H1 (cell line): ENCODE measurements at regions not wholly inside any gene's neighbourhood (a gene's known extent, or its start where the extent isn't known, plus 50 kb on each side); places are given as distances from the start of the nearest gene placed in this dataset.

ENCODE experiments used
- CTCF ChIA-PET: fragments of 300-600 bp; sonication (Branson Sonifier 250); formaldehyde crosslinking; loops from one replicate; lab custom pipeline; 2021; ENCODE audit not compliant: partially characterized antibody; lab: Charles Lee
- POLR2A ChIA-PET: fragments of 300-600 bp; sonication (Branson Sonifier 250); formaldehyde crosslinking; loops from one replicate; lab custom pipeline; 2021; ENCODE audit warnings: inconsistent platforms; ENCODE audit not compliant: partially characterized antibody; lab: Charles Lee
- DNase-seq, 2 experiments: peaks; one replicate each; pipeline versions ENCODE4 v3.0.0 to v3.0.0-alpha.2; 2010 to 2022; ENCODE audit warnings: low spot score in 2 of 2, low read depth in 1 of 2, mixed read lengths in 1 of 2
- FAIRE-seq: peaks from 2 replicates; lab custom pipeline; 2011; peaks lifted over from hg19 to GRCh38; lab: Jason Lieb, UNC
- H2AFZ ChIP-seq: 2 replicates; pipeline ENCODE4 v1.8.1; 2012; ENCODE audit warnings: low read length, inconsistent platforms
- H2AK5ac ChIP-seq: 2 replicates; pipeline ENCODE4 v1.6.1; 2013; ENCODE audit warnings: low read depth, low read length
- H2BK120ac ChIP-seq: replicated peaks from 2 replicates; pipeline ENCODE3; 2013; ENCODE audit warnings: low read depth, low read length, inconsistent platforms
- H2BK12ac ChIP-seq: 2 replicates; pipeline ENCODE4 v1.6.1; 2013; ENCODE audit warnings: low read depth, low read length
- H2BK15ac ChIP-seq: 2 replicates; pipeline ENCODE4 v1.6.1; 2013; ENCODE audit warnings: low read length
- H2BK20ac ChIP-seq: 2 replicates; pipeline ENCODE4 v1.6.1; 2013; ENCODE audit warnings: low read length
- H2BK5ac ChIP-seq: 2 replicates; pipeline ENCODE4 v1.6.1; 2013; ENCODE audit warnings: low read depth, low read length
- H3K14ac ChIP-seq: 2 replicates; pipeline ENCODE4 v1.6.1; 2013; ENCODE audit warnings: inconsistent platforms; ENCODE audit not compliant: insufficient read length
- H3K18ac ChIP-seq: 2 replicates; pipeline ENCODE4 v1.6.1; 2013; ENCODE audit warnings: low read length; ENCODE audit errors: extremely low read depth
- H3K23ac ChIP-seq: 2 replicates; pipeline ENCODE4 v1.6.1; 2013; ENCODE audit warnings: inconsistent platforms; ENCODE audit not compliant: insufficient read length
- H3K23me2 ChIP-seq: 2 replicates; pipeline ENCODE4 v1.6.1; 2013; ENCODE audit warnings: low read depth, low read length
- H3K27ac ChIP-seq: 2 replicates; pipeline ENCODE4 v1.6.1; 2011; ENCODE audit warnings: low read depth, low read length, inconsistent platforms
- H3K27me3 ChIP-seq, 4 experiments: replicated peaks in 1 of 4; 1 replicate in 1 of 4; 2 replicates in 3 of 4; pipeline versions ENCODE4 v1.6.1 to v1.8.1; 2011 to 2013; ENCODE audit warnings: low read length in 3 of 4, mild to moderate bottlenecking in 3 of 4, inconsistent platforms in 2 of 4, mixed read lengths in 2 of 4, moderate library complexity in 1 of 4; ENCODE audit not compliant: control insufficient read depth in 3 of 4, insufficient read depth in 3 of 4; ENCODE audit errors: extremely low read depth in 1 of 4
- H3K36me3 ChIP-seq, 4 experiments: 2 replicates each; pipeline versions ENCODE4 v1.6.1 to v1.8.1; 2011 to 2013; ENCODE audit warnings: mild to moderate bottlenecking in 4 of 4, low read length in 3 of 4, moderate library complexity in 2 of 4, control low read depth in 1 of 4, inconsistent platforms in 1 of 4; ENCODE audit not compliant: insufficient read depth in 4 of 4, control insufficient read depth in 2 of 4
- H3K4ac ChIP-seq: replicated peaks from 2 replicates; pipeline ENCODE3; 2013; ENCODE audit warnings: low read length, low read depth, mixed read lengths, inconsistent platforms; ENCODE audit not compliant: insufficient read length
- H3K4me1 ChIP-seq, 4 experiments: replicated peaks in 1 of 4; 1 replicate in 1 of 4; 2 replicates in 3 of 4; pipeline versions ENCODE4 v1.6.1 to v1.8.1; 2011 to 2013; ENCODE audit warnings: low read length in 3 of 4, inconsistent platforms in 2 of 4, mixed read lengths in 1 of 4; ENCODE audit not compliant: insufficient read depth in 4 of 4, control insufficient read depth in 3 of 4
- H3K4me2 ChIP-seq, 2 experiments: 2 replicates each; pipeline versions ENCODE4 v1.6.1 to v1.8.1; 2011 to 2013; ENCODE audit warnings: low read depth in 2 of 2, low read length in 2 of 2, control low read depth in 1 of 2, inconsistent platforms in 1 of 2, mild to moderate bottlenecking in 1 of 2; ENCODE audit not compliant: insufficient read depth in 1 of 2
- H3K4me3 ChIP-seq, 4 experiments: fragments of 200-600, 300-600 bp in 1 of 4; sonication (generic), shearing (Covaris generic), sonication (Bioruptor Twin) in 1 of 4; 2 replicates each; pipeline versions ENCODE4 v1.5.1 to v1.8.1; 2011 to 2016; ENCODE audit warnings: low read length in 4 of 4, low read depth in 3 of 4, control low read depth in 2 of 4, inconsistent platforms in 2 of 4, mild to moderate bottlenecking in 2 of 4, mixed read lengths in 1 of 4, moderate library complexity in 1 of 4; ENCODE audit not compliant: insufficient read depth in 2 of 4; ENCODE audit errors: extremely low read depth in 1 of 4
- H3K56ac ChIP-seq: replicated peaks from 2 replicates; pipeline ENCODE3; 2013; ENCODE audit warnings: low read depth, mild to moderate bottlenecking, mixed read lengths, low read length, inconsistent platforms; ENCODE audit not compliant: insufficient read length
- H3K79me1 ChIP-seq: 2 replicates; pipeline ENCODE4 v1.6.1; 2013; ENCODE audit warnings: low read depth, low read length, control low read depth
- H3K79me2 ChIP-seq, 2 experiments: 2 replicates each; pipeline versions ENCODE4 v1.6.1 to v1.8.1; 2012 to 2013; ENCODE audit warnings: low read length in 2 of 2, mild to moderate bottlenecking in 2 of 2, inconsistent platforms in 1 of 2; ENCODE audit not compliant: insufficient read depth in 2 of 2, control insufficient read depth in 1 of 2
- H3K9ac ChIP-seq, 4 experiments: replicated peaks in 1 of 4; 1 replicate in 1 of 4; 2 replicates in 3 of 4; pipeline versions ENCODE4 v1.6.1 to v1.8.1; 2011 to 2013; ENCODE audit warnings: low read depth in 3 of 4, low read length in 3 of 4, control low read depth in 2 of 4, mild to moderate bottlenecking in 2 of 4, moderate library complexity in 2 of 4, inconsistent platforms in 1 of 4; ENCODE audit errors: extremely low read depth in 1 of 4
- H3K9me3 ChIP-seq, 2 experiments: 2 replicates each; pipeline versions ENCODE4 v1.6.1 to v1.8.1; 2012 to 2013; ENCODE audit warnings: mild to moderate bottlenecking in 2 of 2, moderate library complexity in 2 of 2, control low read depth in 1 of 2, inconsistent platforms in 1 of 2, low read depth in 1 of 2, low read length in 1 of 2, mixed read lengths in 1 of 2; ENCODE audit not compliant: insufficient read depth in 2 of 2
- H4K20me1 ChIP-seq, 2 experiments: replicated peaks in 1 of 2; 2 replicates each; pipeline versions ENCODE3 to v1.8.1; 2011 to 2013; ENCODE audit warnings: inconsistent platforms in 2 of 2, low read length in 2 of 2, mild to moderate bottlenecking in 1 of 2; ENCODE audit not compliant: insufficient read depth in 2 of 2, control insufficient read depth in 1 of 2
- H4K5ac ChIP-seq: 2 replicates; pipeline ENCODE4 v1.6.1; 2013; ENCODE audit warnings: low read length, low read depth, mixed read lengths, inconsistent platforms; ENCODE audit not compliant: insufficient read length
- H4K8ac ChIP-seq: 2 replicates; pipeline ENCODE4 v1.8.0; 2013; ENCODE audit warnings: mild to moderate bottlenecking, moderate library complexity, low read length, inconsistent platforms; ENCODE audit not compliant: insufficient read depth; ENCODE audit errors: extremely low read depth
- H4K91ac ChIP-seq: replicated peaks from 2 replicates; pipeline ENCODE3; 2013; ENCODE audit warnings: low read length, mixed read lengths, inconsistent platforms; ENCODE audit not compliant: insufficient read length
- ASH2L ChIP-seq: fragments of 200-600, 300-600 bp; sonication (generic); IDR thresholded peaks from one replicate; pipeline ENCODE4 v1.7.1; 2017; ENCODE audit warnings: low read length
- ATF3 ChIP-seq: IDR thresholded peaks from 2 replicates; pipeline ENCODE4 v1.6.1; 2011; ENCODE audit warnings: low read depth, mild to moderate bottlenecking, low read length; ENCODE audit not compliant: insufficient read depth
- CBX5 ChIP-seq: fragments of 300-800, 300-1000 bp; sonication (generic); IDR thresholded peaks from 2 replicates; pipeline ENCODE4 v1.7.1; 2016; ENCODE audit warnings: antibody characterized with exemption, low read length, low read depth
- GTF2F1 ChIP-seq: IDR thresholded peaks from 2 replicates; pipeline ENCODE4 v1.6.1; 2012; ENCODE audit warnings: low read depth, low read length, improper control_type of control experiment, borderline replicate concordance
- NRF1 ChIP-seq: IDR thresholded peaks from 2 replicates; pipeline ENCODE4 v1.6.1; 2011; ENCODE audit warnings: mild to moderate bottlenecking, low read depth, low read length, improper control_type of control experiment
- POLR2A ChIP-seq, 2 experiments: IDR thresholded peaks; 1 replicate in 1 of 2; 2 replicates in 1 of 2; pipeline ENCODE4 v1.6.1; 2011; ENCODE audit warnings: low read depth in 2 of 2, low read length in 2 of 2, mild to moderate bottlenecking in 2 of 2; ENCODE audit errors: control extremely low read depth in 1 of 2
- SIX5 ChIP-seq: IDR thresholded peaks from 2 replicates; pipeline ENCODE4 v1.6.1; 2011; ENCODE audit warnings: mild to moderate bottlenecking, low read depth, low read length
- SP4 ChIP-seq: IDR thresholded peaks from 2 replicates; pipeline ENCODE4 v1.6.1; 2012; ENCODE audit warnings: low read length, inconsistent platforms
- WGBS, 2 experiments: shearing (Covaris generic) in 1 of 2; methylation state at CpG; one replicate each; pipeline versions ENCODE4 v1.1.6 to v1.1.7; 2013 to 2015; ENCODE audit warnings: low lambda C conversion rate in 2 of 2, mixed read lengths in 2 of 2, inconsistent platforms in 1 of 2, low coverage in 1 of 2, missing lambda C conversion rate in 1 of 2; ENCODE audit not compliant: insufficient replicate concordance in 2 of 2, insufficient coverage in 1 of 2, insufficient read length in 1 of 2; ENCODE audit errors: extremely low coverage in 1 of 2, missing lambda C conversion rate in 1 of 2; 5-methylcytosine and 5-hydroxymethylcytosine counted together
- TF ChIP-seq, protein P1 (sequence below): IDR thresholded peaks from 2 replicates; pipeline ENCODE4 v1.6.1; 2012; ENCODE audit warnings: inconsistent platforms
- TF ChIP-seq, protein P2 (sequence below), 3 experiments: IDR thresholded peaks; 1 replicate in 2 of 3; 2 replicates in 1 of 3; pipeline versions ENCODE4 v1.5.1 to v1.6.1; 2011; ENCODE audit warnings: low read length in 3 of 3, mild to moderate bottlenecking in 3 of 3, inconsistent platforms in 2 of 3, low read depth in 1 of 3, moderate library complexity in 1 of 3; ENCODE audit not compliant: insufficient read depth in 1 of 3; ENCODE audit errors: control extremely low read depth in 1 of 3
- TF ChIP-seq, protein P3 (sequence below): IDR thresholded peaks from 2 replicates; pipeline ENCODE4 v1.6.1; 2011; ENCODE audit warnings: low read length, improper control_type of control experiment

DNA sequence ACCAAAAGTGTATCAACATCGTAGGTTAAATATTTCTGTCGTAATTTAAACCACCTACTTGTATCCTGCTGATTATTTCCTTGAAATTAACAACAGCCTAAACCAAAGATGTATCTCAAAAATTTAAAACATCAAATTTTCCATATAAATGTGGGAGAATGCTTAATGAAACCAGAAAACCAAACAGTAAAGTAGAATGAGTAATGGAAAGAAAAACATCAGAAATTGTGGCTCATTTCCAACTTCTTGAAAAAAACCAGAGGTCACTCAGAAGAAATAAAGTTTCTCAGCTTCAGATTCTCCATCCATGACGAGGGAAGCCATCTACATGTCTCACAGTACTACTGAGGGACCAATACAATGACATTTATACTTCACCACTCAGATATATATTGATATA is 296.5 kb downstream of the NOL4 start:
- POLR2A ChIA-PET = no interaction called here
- H3K14ac ChIP-seq = no peak overlapping the region
- no peaks in the 10 kb centered on the region for H3K4me1 ChIP-seq
- no peaks in the 10 kb centered on the region for H3K36me3 ChIP-seq
- H3K79me2 ChIP-seq = no peaks in the 10 kb centered on the region
- no peak overlapping the region for H2AK5ac ChIP-seq
- FAIRE-seq = no peak
- H3K4me3 ChIP-seq = no peak overlapping the region
- no peaks in the 10 kb centered on the region for H3K9me3 ChIP-seq
- no peak overlapping the region for H2AFZ ChIP-seq
- no peak overlapping the region for H2BK12ac ChIP-seq
- CTCF ChIA-PET = interaction anchor here (0.6 kb wide), 2 partner anchors 44 to 472 kb away, joined by 3 to 5 read pairs; no protein-coding TSS in a partner anchor
- no peak overlapping the region for H4K91ac ChIP-seq
- H3K4ac ChIP-seq = no peak overlapping the region
- no peak overlapping the region for H3K56ac ChIP-seq
- H3K23ac ChIP-seq = no peak overlapping the region
- no peak overlapping the region for H4K5ac ChIP-seq
- no peaks in the 10 kb centered on the region for H4K20me1 ChIP-seq
- H3K27ac ChIP-seq = no peak overlapping the region
- WGBS, 2 experiments = 88% methylated on average over 3 of the region's 3 CpGs; no CpG with 5 or more reads in 1 of the 2 experiments
- no peaks in the 10 kb centered on the region for H3K23me2 ChIP-seq
- no peak overlapping the region for H3K4me2 ChIP-seq
- no peak overlapping the region for H2BK15ac ChIP-seq
- H3K18ac ChIP-seq = no peak overlapping the region
- H3K9ac ChIP-seq = no peak overlapping the region
- peaks cover 0 to 1% (median 0%) of the 10 kb centered on the region in 4 experiments; a peak in 1 of 7 replicates for H3K27me3 ChIP-seq
- DNase-seq = no peak
- no peak overlapping the region for H2BK5ac ChIP-seq
- H2BK20ac ChIP-seq = no peak overlapping the region
- H2BK120ac ChIP-seq = no peak overlapping the region
- no peaks in the 10 kb centered on the region for H3K79me1 ChIP-seq
- H4K8ac ChIP-seq = no peak overlapping the region
- TF ChIP-seq CBX5 = no peak
- no peak for TF ChIP-seq ATF3
- no peak for TF ChIP-seq SP4
- no peak for TF ChIP-seq SIX5
- TF ChIP-seq NRF1 = no peak
- no peak for TF ChIP-seq ASH2L
- TF ChIP-seq, protein P1, sequence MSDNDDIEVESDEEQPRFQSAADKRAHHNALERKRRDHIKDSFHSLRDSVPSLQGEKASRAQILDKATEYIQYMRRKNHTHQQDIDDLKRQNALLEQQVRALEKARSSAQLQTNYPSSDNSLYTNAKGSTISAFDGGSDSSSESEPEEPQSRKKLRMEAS = no peak
- TF ChIP-seq, protein P2, sequence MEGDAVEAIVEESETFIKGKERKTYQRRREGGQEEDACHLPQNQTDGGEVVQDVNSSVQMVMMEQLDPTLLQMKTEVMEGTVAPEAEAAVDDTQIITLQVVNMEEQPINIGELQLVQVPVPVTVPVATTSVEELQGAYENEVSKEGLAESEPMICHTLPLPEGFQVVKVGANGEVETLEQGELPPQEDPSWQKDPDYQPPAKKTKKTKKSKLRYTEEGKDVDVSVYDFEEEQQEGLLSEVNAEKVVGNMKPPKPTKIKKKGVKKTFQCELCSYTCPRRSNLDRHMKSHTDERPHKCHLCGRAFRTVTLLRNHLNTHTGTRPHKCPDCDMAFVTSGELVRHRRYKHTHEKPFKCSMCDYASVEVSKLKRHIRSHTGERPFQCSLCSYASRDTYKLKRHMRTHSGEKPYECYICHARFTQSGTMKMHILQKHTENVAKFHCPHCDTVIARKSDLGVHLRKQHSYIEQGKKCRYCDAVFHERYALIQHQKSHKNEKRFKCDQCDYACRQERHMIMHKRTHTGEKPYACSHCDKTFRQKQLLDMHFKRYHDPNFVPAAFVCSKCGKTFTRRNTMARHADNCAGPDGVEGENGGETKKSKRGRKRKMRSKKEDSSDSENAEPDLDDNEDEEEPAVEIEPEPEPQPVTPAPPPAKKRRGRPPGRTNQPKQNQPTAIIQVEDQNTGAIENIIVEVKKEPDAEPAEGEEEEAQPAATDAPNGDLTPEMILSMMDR (IDR thresholded peaks at IDR 0.05; ENCODE audit: control extremely low read depth in 1 of 3, insufficient read depth in 1 of 3, low read depth in 1 of 3, low read length in 3 of 3) = no peak
- no peak for TF ChIP-seq POLR2A (IDR thresholded peaks at IDR 0.05; ENCODE audit: control extremely low read depth in 1 of 2, low read depth in 2 of 2, low read length in 2 of 2)
- TF ChIP-seq, protein P3, sequence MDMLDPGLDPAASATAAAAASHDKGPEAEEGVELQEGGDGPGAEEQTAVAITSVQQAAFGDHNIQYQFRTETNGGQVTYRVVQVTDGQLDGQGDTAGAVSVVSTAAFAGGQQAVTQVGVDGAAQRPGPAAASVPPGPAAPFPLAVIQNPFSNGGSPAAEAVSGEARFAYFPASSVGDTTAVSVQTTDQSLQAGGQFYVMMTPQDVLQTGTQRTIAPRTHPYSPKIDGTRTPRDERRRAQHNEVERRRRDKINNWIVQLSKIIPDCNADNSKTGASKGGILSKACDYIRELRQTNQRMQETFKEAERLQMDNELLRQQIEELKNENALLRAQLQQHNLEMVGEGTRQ = no peak
- no peak for TF ChIP-seq GTF2F1
